DND-41 (cell line): ENCODE measurements at regions not wholly inside any gene's neighbourhood (a gene's known extent, or its start where the extent isn't known, plus 50 kb on each side); places are given as distances from the start of the nearest gene placed in this dataset.

ENCODE experiments used
- ATAC-seq: fragments of 200-7000 bp; cut with Tn5 transposase; 3 replicates; pipeline ENCODE4 v1.9.1; 2021; ENCODE audit warnings: low read depth; ENCODE audit not compliant: insufficient read depth
- DNase-seq: peaks from one replicate; pipeline ENCODE4 v3.0.0-alpha.2; 2020
- H2AFZ ChIP-seq: 2 replicates; pipeline ENCODE4 v1.6.0; 2012; ENCODE audit warnings: low read depth, low read length
- H3K27ac ChIP-seq: 2 replicates; pipeline ENCODE4 v1.5.1; 2012; ENCODE audit warnings: low read length, inconsistent platforms
- H3K27me3 ChIP-seq: fragments of 200-600 bp; sonication (generic); 2 replicates; pipeline ENCODE4 v1.6.0; 2012; ENCODE audit warnings: low read length, mild to moderate bottlenecking, inconsistent platforms; ENCODE audit not compliant: insufficient read depth, poor library complexity
- H3K36me3 ChIP-seq: 2 replicates; pipeline ENCODE4 v1.5.1; 2012; ENCODE audit warnings: low read length, inconsistent platforms; ENCODE audit not compliant: insufficient read depth
- H3K4me1 ChIP-seq: 2 replicates; pipeline ENCODE4 v1.5.1; 2012; ENCODE audit warnings: mild to moderate bottlenecking, low read length; ENCODE audit not compliant: insufficient read depth
- H3K4me2 ChIP-seq: 2 replicates; pipeline ENCODE4 v1.6.0; 2012; ENCODE audit warnings: mild to moderate bottlenecking, moderate library complexity, low read length, inconsistent platforms; ENCODE audit not compliant: insufficient read depth
- H3K4me3 ChIP-seq, 2 experiments: fragments of 200-600 bp in 1 of 2; shearing (Covaris generic) in 1 of 2; 2 replicates each; pipeline ENCODE4 v1.5.1; 2012 to 2016; ENCODE audit warnings: inconsistent platforms in 2 of 2, low read length in 2 of 2, mild to moderate bottlenecking in 2 of 2, low read depth in 1 of 2, moderate library complexity in 1 of 2
- H3K79me2 ChIP-seq: 2 replicates; pipeline ENCODE4 v1.6.0; 2012; ENCODE audit warnings: low read length, inconsistent platforms; ENCODE audit not compliant: insufficient read depth
- H3K9ac ChIP-seq: 2 replicates; pipeline ENCODE4 v1.6.0; 2012; ENCODE audit warnings: low read depth, mild to moderate bottlenecking, inconsistent platforms, low read length, moderate library complexity
- H3K9me3 ChIP-seq: 2 replicates; pipeline ENCODE4 v1.5.1; 2012; ENCODE audit warnings: low read length, moderate library complexity, mild to moderate bottlenecking, inconsistent platforms; ENCODE audit not compliant: insufficient read depth, severe bottlenecking
- H4K20me1 ChIP-seq: 2 replicates; pipeline ENCODE4 v1.6.0; 2012; ENCODE audit warnings: low read length; ENCODE audit not compliant: insufficient read depth
- CTCF ChIP-seq: IDR thresholded peaks from 2 replicates; pipeline ENCODE4 v1.5.1; 2012; ENCODE audit warnings: borderline replicate concordance, low read length, moderate library complexity, mild to moderate bottlenecking; ENCODE audit not compliant: poor library complexity, severe bottlenecking; ENCODE audit errors: extremely low read depth
- EZH2 ChIP-seq: IDR thresholded peaks from 3 replicates; pipeline ENCODE4 v1.6.1; 2012; ENCODE audit warnings: borderline replicate concordance, low read depth, mild to moderate bottlenecking, moderate library complexity, low read length, inconsistent platforms; ENCODE audit not compliant: severe bottlenecking

DNA sequence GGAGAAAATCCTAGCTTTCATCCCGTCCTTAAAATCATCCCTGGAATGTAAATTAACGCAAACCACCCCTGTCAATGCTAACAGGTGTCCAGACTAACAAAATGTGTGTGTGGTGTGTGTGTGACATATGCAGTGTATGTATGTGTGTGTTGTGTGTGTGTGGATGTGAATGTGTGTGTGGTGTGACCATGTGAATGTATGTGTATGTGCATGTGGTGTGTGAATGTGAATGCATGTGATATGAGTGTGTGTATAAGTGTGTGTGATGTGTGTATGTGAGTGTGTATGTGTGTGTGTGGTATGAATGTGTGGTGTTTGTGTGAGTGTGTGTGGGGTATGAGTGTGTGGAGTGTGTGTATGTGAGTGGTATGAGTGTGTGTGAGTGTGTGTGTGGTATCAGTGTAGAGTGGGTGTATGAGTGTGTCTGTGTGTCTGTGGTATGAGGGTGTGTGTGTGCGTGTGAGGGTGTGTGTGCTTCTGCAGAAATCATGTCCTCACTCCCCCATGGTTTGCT lies 190.8 kb downstream of the TEX29 start:
- TF ChIP-seq CTCF (no peak), EZH2 (no peak)
- no peak for ATAC-seq
- Histone ChIP-seq H3K9ac (no peak overlapping the region), H3K27ac (no peak overlapping the region), H4K20me1 (no peaks in the 10 kb centered on the region), H3K36me3 (no peaks in the 10 kb centered on the region), H3K27me3 (no peaks in the 10 kb centered on the region), H3K9me3 (no peaks in the 10 kb centered on the region), H3K4me2 (no peak overlapping the region), H3K79me2 (no peaks in the 10 kb centered on the region), H3K4me3 (no peak overlapping the region), H3K4me1 (no peaks in the 10 kb centered on the region), H2AFZ (no peak overlapping the region)
- DNase-seq = no peak

GRCh38 chr13:111511805-111512504 lies 191.5 kb downstream of the TEX29 start:
- H3K9me3 ChIP-seq = no peaks in the 10 kb centered on the region
- no peaks in the 10 kb centered on the region for H3K4me1 ChIP-seq
- DNase-seq (no peak), ATAC-seq (no peak)
- no peak overlapping the region for H2AFZ ChIP-seq
- H3K4me2 ChIP-seq = no peak overlapping the region
- H3K79me2 ChIP-seq = no peaks in the 10 kb centered on the region
- no peaks in the 10 kb centered on the region for H3K27me3 ChIP-seq
- H4K20me1 ChIP-seq = no peaks in the 10 kb centered on the region
- TF ChIP-seq EZH2 = no peak
- TF ChIP-seq CTCF = no peak
- no peak overlapping the region for H3K9ac ChIP-seq
- H3K36me3 ChIP-seq = no peaks in the 10 kb centered on the region
- no peak overlapping the region for H3K27ac ChIP-seq
- no peak overlapping the region for H3K4me3 ChIP-seq

DNA sequence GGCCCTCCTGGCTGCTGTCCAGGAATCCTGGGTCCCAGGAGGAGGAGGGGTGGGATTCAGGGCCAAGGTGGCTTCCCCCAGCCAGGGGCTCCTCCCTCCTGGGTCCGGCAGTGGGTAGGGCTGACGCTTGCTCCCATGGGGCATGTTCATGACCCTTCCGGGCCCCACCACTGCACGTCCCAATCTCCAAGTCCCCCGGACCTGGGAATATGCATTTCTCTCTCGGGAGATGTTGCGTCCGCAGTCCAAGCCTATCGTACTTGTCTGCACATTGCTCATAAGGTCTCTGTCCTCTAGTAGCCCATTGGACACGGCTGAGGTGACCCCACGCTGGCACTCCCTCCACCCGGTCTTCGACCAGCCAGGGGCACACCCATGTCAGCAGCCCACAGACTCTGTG lies 192.3 kb downstream of the TEX29 start:
- Histone ChIP-seq H3K4me1 (no peaks in the 10 kb centered on the region), H3K36me3 (no peaks in the 10 kb centered on the region), H3K4me3 (no peak overlapping the region), H3K27ac (no peak overlapping the region), H3K79me2 (no peaks in the 10 kb centered on the region), H3K9ac (no peak overlapping the region), H3K27me3 (no peaks in the 10 kb centered on the region), H3K9me3 (no peaks in the 10 kb centered on the region), H2AFZ (no peak overlapping the region), H4K20me1 (no peaks in the 10 kb centered on the region), H3K4me2 (no peak overlapping the region)
- DNase-seq (no peak), ATAC-seq (no peak)
- TF ChIP-seq CTCF = no peak
- no peak for TF ChIP-seq EZH2
